ENCODE measurements at regions not wholly inside any gene's neighbourhood (a gene's known extent, or its start where the extent isn't known, plus 50 kb on each side); places are given as distances from the start of the nearest gene placed in this dataset.

- Histone ChIP-seq H3K36me3 (ENCODE audit: control insufficient read depth, low read length) (no peaks in the 10 kb centered on the region), H3K27me3 (ENCODE audit: control insufficient read depth, low read length) (no peaks in the 10 kb centered on the region), H3F3A (ENCODE audit: control insufficient read depth, insufficient read depth) (no peaks in the 10 kb centered on the region), H3K9me3 (ENCODE audit: control insufficient read depth, insufficient read depth, low read length) (no peaks in the 10 kb centered on the region), H3K4me1 (ENCODE audit: control insufficient read depth, low read length) (no peaks in the 10 kb centered on the region), H3K27ac (ENCODE audit: low read depth, low read length) (no peak overlapping the region), H3K4me2 (ENCODE audit: low read length) (no peak overlapping the region), H3K79me2 (ENCODE audit: control insufficient read depth, low read length) (no peaks in the 10 kb centered on the region), H4K20me1 (ENCODE audit: control insufficient read depth, insufficient read depth, low read depth, low read length) (no peaks in the 10 kb centered on the region), H3K4me3 (ENCODE audit: low read length) (no peak overlapping the region), H3K9me2 (replicated peaks; ENCODE audit: control insufficient read depth, low read length) (no peaks in the 10 kb centered on the region)
- TF ChIP-seq EZH2phosphoT487 (IDR thresholded peaks at IDR 0.05; ENCODE audit: borderline replicate concordance, low read length), result no peak
- no peak for TF ChIP-seq CTCF (IDR thresholded peaks at IDR 0.05; ENCODE audit: low read depth, low read length, poor library complexity, severe bottlenecking)
Measured at GRCh38 chr12:61652265-61652664, 607.9 kb upstream of the USP15 start.

- no peaks in the 10 kb centered on the region for H3K79me2 ChIP-seq (ENCODE audit: control insufficient read depth, low read length)
- no peaks in the 10 kb centered on the region for H3K36me3 ChIP-seq (ENCODE audit: control insufficient read depth, low read length)
- H3K4me1 ChIP-seq (ENCODE audit: control insufficient read depth, low read length), result no peaks in the 10 kb centered on the region
- H3K4me2 ChIP-seq (ENCODE audit: low read length), result no peak overlapping the region
- no peaks in the 10 kb centered on the region for H3F3A ChIP-seq (ENCODE audit: control insufficient read depth, insufficient read depth)
- H3K9me3 ChIP-seq (ENCODE audit: control insufficient read depth, insufficient read depth, low read length), result no peaks in the 10 kb centered on the region
- H3K27ac ChIP-seq (ENCODE audit: low read depth, low read length), result no peak overlapping the region
- H3K9me2 ChIP-seq (replicated peaks; ENCODE audit: control insufficient read depth, low read length), result no peaks in the 10 kb centered on the region
- H3K27me3 ChIP-seq (ENCODE audit: control insufficient read depth, low read length), result no peaks in the 10 kb centered on the region
- H4K20me1 ChIP-seq (ENCODE audit: control insufficient read depth, insufficient read depth, low read depth, low read length), result no peaks in the 10 kb centered on the region
- no peak overlapping the region for H3K4me3 ChIP-seq (ENCODE audit: low read length)
- TF ChIP-seq EZH2phosphoT487 (IDR thresholded peaks at IDR 0.05; ENCODE audit: borderline replicate concordance, low read length), result no peak
Measured at GRCh38 chr12:61654698-61655097, 605.5 kb upstream of the USP15 start.

- Histone ChIP-seq H3K9me2 (replicated peaks; ENCODE audit: control insufficient read depth, low read length) (no peaks in the 10 kb centered on the region), H4K20me1 (ENCODE audit: control insufficient read depth, insufficient read depth, low read depth, low read length) (no peaks in the 10 kb centered on the region), H3K27me3 (ENCODE audit: control insufficient read depth, low read length) (no peaks in the 10 kb centered on the region), H3K4me1 (ENCODE audit: control insufficient read depth, low read length) (no peaks in the 10 kb centered on the region), H3F3A (ENCODE audit: control insufficient read depth, insufficient read depth) (no peaks in the 10 kb centered on the region), H3K79me2 (ENCODE audit: control insufficient read depth, low read length) (no peaks in the 10 kb centered on the region), H3K27ac (ENCODE audit: low read depth, low read length) (no peak overlapping the region), H3K4me3 (ENCODE audit: low read length) (no peak overlapping the region), H3K4me2 (ENCODE audit: low read length) (no peak overlapping the region), H3K36me3 (ENCODE audit: control insufficient read depth, low read length) (no peaks in the 10 kb centered on the region), H3K9me3 (ENCODE audit: control insufficient read depth, insufficient read depth, low read length) (no peaks in the 10 kb centered on the region)
- no peak for TF ChIP-seq CTCF (IDR thresholded peaks at IDR 0.05; ENCODE audit: low read depth, low read length, poor library complexity, severe bottlenecking)
- TF ChIP-seq EZH2phosphoT487 (IDR thresholded peaks at IDR 0.05; ENCODE audit: borderline replicate concordance, low read length), result no peak
Measured at GRCh38 chr12:61655241-61655640, 605.0 kb upstream of the USP15 start.

GRCh38 chr12:61667676-61668075 lies 592.5 kb upstream of the USP15 start:
- Histone ChIP-seq H3K4me2 (ENCODE audit: low read length) (no peak overlapping the region), H3K27ac (ENCODE audit: low read depth, low read length) (no peak overlapping the region), H3K9me3 (ENCODE audit: control insufficient read depth, insufficient read depth, low read length) (peaks cover 9% of the 10 kb centered on the region; the same call in 1 of the 2 replicates), H3K4me1 (ENCODE audit: control insufficient read depth, low read length) (no peaks in the 10 kb centered on the region), H3K9me2 (replicated peaks; ENCODE audit: control insufficient read depth, low read length) (no peaks in the 10 kb centered on the region), H3F3A (ENCODE audit: control insufficient read depth, insufficient read depth) (no peaks in the 10 kb centered on the region), H3K27me3 (ENCODE audit: control insufficient read depth, low read length) (no peaks in the 10 kb centered on the region), H3K4me3 (ENCODE audit: low read length) (no peak overlapping the region), H3K36me3 (ENCODE audit: control insufficient read depth, low read length) (no peaks in the 10 kb centered on the region), H3K79me2 (ENCODE audit: control insufficient read depth, low read length) (no peaks in the 10 kb centered on the region), H4K20me1 (ENCODE audit: control insufficient read depth, insufficient read depth, low read depth, low read length) (no peaks in the 10 kb centered on the region)
- TF ChIP-seq EZH2phosphoT487 (IDR thresholded peaks at IDR 0.05; ENCODE audit: borderline replicate concordance, low read length), result no peak
- TF ChIP-seq CTCF (IDR thresholded peaks at IDR 0.05; ENCODE audit: low read depth, low read length, poor library complexity, severe bottlenecking), result no peak

All from DOHH2 (cell line).